GM21786 (cell line): ENCODE measurements at regions not wholly inside any gene's neighbourhood (a gene's known extent, or its start where the extent isn't known, plus 50 kb on each side); places are given as distances from the start of the nearest gene placed in this dataset.

Experiments
- ATAC-seq: cut with Tn5 transposase; IDR thresholded peaks from one replicate; pipeline ENCODE4 v1.9.1; 2021; ENCODE audit not compliant: unreplicated experiment

DNA sequence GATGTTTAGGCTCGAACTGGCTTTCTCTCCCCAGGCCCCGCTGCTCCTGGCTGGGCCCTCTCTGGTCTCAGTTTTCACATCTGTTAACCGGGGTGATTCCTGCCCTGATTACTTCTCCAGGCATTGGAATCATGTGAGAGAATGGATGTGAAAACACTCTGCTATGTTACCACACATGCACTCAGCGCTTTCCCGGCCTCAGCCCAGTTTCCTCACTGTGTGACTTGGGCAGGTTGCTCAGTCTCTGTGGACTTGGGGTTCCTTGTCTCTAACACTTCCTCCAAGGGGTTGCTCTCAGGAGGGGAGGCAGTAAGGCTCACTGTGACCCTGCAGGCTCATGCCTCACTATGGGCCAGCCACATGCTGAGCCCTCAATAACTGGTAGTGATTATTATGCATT, 230.4 kb upstream of the HS6ST1 start:
- ATAC-seq: no peak

DNA sequence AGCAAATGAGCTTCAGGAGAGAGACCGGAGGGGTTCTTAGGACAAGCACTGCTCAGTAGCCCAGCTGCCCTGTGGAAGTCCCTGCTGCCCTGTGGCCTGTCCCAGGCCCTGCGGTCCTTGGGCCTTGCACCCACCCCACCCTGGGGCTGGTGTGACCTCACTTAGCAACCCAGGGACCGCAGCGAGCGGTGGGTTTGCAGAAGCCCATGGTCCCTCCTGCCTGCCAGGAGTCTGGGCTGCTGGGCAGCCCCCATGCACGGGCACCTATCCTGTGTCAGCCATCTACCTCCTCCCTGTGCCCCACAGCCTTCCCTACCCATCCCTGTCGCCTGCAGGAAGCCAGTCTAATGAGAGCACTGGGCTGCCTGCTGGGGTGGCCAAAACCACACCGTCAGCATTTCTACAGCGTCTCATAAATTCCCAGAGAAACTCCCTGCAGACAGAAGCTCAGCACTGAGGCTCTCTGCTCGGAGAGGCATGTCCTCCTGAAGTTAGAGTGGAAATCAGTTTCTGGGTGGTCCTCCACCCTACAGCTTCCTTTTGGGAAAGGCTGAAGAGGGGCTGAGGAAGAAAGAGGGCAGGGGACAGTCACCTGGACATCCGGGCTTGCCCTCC, 231.1 kb upstream of the HS6ST1 start:
- no peak for ATAC-seq

DNA sequence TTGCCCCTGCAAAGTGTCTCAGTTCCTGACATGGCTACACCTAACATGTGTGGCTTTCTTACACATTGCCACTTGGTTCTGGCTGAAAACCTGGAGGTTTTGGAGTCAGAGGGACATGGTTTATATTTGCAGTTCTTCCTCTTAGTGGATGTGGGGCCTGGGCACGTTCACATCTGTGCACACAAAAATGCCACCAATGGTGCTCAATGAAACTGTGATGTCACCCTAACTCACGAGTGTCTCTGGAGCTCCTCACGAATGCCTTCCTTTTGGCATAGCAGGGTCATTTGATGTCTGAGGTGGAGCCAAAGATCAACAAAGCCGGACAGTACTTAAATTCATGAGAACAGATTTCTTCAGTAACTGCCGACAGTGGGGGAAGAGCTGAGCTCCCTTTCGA, 231.7 kb upstream of the HS6ST1 start:
- ATAC-seq: no peak

DNA sequence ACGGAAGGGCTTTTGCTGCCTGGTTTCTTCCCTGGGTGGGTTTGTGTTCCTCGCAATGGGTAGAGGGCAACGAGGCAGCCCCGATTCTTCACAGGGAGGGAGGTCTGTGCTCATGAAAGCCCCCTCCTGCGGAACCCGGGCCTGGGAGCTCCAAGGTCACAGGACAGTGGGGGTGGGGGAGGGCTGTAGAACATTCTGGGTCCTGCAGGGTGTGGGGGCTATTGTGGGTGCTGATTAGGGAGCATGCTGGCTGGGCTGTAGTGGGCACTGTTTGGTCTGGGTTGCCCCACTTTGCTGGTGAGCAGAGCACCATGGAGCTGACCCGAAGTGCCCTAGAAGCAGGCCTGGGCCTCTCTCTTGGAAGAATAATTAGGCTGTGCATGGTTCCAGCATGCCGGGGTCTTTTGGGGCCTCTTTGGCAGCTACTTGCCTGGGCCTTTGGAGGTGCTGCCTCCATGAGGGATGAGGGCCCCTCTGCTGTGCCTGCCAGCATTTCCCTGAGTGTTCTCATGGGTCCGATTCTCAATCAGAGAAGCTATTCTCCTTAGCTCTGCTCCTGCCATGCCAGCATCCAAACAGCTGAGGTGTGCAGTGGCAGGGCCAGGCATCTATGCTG, 232.2 kb upstream of the HS6ST1 start:
- ATAC-seq: no peak

DNA sequence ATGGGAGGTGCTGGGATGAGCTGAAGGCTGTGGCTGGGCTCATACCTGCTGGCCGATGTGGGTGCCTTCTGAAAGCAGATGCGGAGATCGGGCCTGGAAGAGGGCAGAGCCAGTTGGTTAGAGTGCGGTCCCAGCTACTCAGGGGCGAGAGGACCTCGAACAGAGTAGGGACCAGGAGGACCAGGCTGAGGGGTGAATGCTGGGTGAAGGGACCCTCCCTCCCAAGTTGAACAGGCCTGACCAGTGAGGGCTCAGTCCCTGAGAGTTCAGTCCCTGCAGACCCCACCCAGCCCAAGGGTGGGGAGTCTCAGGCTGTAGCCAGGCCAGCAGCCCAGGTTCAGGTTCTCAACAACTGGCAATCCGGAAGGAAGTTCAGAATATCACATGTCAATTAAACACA, 232.8 kb upstream of the HS6ST1 start:
- no peak for ATAC-seq

DNA sequence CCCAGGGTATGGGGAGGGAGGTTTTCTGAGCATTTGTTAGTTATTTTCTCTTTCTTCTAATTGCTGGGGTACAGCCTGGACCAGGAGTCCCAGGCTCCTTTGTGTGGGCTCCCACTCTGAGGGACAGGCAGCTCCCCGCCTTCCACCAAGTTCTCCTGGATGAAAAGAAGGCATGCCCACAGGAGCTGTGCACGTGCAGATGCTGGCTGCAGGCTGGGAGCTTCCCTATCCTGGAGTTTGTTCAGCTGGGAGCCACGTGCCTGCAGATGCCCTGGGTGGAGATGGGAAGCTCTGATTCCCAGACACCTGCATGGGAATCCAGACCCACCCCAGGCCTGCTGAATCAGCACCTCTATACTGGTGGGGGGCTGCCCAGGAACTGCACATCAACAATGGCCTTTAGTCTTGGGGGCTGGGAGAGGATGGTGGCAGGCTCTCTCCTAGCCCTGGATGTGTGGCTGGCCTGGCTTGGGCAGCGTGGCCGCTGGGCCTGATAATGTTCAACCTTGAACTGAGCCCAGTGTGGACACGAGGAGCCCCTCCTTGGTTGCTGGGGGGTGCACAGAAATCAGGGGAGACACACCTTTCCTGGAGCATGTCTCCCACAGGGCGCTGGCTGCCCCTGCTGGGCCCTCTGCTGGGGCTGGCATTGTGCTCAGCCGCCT, 233.6 kb upstream of the HS6ST1 start:
- no peak for ATAC-seq

DNA sequence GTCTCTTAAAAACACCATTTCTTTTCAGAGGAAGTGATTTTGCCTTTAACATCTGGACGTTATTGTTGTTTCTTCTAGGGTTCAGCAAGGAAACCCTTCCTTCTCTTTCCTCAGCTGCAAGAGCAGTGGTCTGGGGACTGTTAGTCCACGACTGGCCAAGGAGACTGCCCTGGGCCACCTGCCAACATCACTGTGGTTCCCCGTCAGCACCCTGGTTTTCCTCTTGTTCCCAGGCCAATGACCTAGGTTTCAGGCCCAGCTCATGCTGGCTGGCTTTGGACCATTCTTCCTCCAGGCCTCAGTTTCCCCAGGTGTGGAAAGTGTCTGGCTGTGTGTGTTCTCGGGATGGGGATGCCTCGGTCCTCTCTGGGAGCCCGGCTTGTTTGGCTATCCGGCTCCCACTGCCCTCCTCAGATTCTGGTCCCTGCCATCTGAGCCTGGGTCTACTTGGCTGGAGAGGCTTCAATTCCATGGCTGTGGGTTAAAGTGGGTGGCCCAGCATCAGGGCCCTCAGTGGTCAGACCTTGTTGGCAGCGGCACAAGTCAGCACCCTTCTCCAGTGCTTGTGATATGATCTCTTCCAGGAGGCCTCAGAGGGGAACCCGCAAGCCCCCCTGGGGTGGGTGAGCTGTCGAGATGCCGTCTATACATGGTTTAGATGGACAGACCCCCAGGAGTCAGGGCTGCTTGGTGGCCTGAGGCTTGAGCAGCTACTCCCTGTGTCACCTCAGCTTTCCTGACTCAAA, 234.3 kb upstream of the HS6ST1 start:
- no peak for ATAC-seq

DNA sequence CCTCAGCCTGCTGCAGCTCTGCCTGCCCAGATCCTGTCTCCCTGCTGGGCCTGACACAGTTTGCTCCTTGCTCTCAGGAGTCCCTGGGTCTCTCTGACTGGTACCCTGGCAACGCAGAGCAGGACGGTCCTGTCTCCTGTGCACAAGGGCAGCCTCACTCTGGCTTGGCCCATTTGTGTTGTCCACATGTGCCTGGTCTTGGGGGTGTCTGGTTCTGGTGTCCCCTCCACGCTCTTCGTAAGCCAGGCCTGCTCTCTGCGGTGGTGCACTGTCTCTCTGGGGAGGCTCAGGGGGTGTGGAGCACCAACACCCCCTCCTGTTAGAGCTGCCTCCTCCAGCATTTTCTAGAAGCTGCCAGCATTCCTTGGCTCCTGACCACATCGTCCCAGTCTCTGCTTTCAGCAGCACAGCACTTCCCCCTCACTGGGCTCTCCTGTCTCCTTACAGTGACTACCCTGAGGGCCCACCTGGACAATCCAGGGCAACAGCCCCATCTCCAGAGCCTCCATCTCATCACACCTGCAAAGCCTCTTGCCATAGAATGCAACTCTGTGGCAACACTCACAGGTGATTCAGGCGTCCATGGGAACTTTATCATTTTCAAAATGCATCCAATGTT, 235.6 kb upstream of the HS6ST1 start:
- no peak for ATAC-seq

DNA sequence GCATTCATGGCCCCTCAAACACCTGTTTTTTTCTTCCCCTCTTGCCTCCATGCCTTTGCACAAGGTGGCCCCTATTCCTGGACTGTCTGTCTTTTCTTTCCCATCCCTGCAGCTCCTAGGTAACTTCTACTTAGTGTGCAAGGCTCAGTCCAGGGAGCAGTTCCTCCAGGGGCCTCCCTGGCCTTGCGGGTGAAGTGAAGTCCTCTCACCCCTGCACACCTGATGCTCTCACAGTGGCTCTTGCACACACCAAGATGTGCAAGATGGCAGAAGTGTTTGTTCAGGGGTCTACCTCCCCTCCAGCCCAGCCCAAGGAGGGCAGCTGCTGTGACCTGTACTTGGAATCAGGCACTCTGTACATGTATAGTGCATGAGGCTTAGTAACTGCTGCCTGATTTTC, 236.8 kb upstream of the HS6ST1 start:
- ATAC-seq: no peak

DNA sequence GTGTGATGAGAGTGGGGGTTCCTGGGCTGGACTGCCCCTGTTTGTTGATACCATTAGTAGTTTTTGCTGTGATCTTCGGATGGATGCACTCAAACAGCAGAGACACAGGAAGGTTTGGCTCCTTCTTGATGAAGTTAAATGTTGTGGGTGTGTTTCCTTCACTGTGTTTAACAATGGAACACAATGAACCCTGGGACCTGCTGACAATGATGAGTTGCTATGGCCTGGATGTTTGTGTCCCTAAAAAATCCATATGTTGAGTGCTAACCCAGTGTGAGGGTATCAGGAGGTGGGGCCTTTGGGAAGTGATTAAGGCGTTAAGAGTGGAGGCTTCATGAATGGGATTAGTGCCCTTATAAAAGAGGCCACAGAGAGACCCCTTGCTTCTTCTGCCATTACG, 237.4 kb upstream of the HS6ST1 start:
- no peak for ATAC-seq

DNA sequence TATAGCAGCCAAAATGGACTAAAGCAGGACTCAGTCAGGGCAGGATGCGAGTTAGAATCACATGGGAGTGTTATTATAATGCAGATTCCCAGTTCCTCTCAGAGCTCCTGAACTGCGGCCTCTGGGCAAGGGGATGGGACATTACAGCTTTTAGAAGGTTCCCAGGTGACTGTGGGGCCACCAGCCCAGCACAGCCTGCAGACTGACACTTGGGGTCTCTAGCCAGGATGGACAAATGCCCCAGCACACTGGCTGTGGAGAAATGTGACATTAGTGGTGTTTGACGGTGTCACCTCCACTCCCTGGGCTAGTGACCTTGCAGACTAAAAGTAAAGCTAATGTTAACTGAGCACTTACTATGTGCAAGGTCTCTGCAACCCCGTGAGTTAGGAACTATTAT, 238.0 kb upstream of the HS6ST1 start:
- ATAC-seq: no peak

DNA sequence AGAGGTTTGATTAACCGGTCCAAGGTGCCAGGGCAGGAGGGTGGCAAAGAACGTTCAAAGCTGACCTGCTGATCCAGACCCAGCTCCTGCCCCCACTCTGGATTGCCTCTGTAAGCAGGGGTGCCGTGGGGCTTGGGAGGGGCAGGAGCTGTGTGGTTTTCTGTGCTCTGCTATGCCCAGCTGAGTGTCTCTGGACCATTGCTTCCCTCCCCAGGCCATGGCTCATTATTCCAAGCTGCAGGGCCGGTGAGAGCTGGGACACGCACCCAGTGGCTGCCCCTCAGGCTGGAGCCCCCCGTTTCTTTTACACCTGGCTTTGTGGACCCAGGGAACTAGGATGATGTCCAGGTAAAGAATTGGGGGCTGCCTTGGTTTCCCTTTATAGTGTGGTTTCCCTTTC, 238.4 kb upstream of the HS6ST1 start:
- ATAC-seq: no peak

DNA sequence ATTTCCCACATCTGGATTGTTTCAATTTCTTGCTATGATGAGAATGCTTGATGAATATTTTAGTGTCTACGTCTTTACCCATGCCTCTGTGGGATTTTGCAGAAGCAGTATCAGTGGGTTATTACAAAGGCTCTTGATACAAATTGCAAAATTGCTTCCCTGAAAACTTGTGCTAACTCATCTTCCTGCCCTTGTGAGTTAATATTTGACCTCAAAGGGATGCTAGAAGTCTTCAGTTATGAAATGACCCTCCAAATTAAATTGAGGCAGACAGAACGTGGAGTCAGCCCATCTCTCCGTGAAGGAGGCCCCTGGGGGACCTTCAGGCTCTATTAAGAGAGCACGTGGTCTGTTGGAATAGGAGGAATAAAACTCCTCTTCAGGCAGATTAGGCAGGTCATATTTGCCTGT, 239.2 kb upstream of the HS6ST1 start:
- ATAC-seq: no peak

DNA sequence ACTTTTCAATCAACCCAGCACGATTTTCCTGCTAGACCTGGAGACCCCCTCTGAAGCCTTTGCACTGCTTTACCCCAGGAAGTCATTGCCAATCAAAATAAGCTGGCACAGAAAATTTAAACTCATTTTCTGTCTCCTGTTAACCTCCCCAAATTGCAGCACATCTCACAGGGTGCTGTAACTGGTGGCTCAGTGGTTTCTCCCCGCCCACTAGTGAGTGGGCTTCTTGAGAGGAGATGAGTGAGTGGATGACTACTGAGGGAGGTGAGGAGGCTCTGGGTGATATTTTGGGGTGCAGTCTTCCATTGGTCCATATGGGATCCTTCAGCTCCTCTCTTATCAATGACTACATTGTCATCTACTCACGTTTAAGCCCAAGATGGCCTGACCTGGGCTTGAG, 239.8 kb upstream of the HS6ST1 start:
- ATAC-seq: no peak

DNA sequence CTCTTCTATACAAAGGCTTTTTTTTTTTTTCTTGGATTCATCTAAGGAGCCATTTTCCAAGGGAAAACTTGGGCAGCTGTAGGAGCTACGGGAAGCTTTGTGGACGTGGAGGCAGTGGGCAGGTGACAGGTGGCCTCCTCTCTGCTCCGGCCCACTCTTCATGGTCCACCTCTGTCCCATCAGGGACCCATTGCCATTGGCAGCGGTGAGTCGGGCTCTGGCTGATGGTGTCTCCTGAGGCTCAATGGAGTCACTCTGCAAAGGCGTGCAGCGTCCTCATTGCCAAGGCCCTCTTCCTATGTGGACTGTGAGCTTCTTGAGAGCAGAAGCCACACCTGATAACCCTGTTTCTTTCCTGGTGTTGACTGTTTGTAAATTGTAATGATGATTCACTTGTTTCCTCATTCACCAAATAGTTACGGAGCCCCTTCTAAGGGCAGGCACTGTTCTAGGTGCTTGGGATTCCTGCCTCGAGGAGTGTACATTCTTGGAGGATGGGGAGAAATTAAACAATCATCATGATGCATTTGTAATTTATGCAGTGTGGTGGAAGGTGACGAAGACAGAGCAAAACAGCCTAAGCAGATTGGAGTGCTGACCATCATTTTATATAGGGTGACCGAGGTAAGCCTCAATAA, 240.3 kb upstream of the HS6ST1 start:
- no peak for ATAC-seq

DNA sequence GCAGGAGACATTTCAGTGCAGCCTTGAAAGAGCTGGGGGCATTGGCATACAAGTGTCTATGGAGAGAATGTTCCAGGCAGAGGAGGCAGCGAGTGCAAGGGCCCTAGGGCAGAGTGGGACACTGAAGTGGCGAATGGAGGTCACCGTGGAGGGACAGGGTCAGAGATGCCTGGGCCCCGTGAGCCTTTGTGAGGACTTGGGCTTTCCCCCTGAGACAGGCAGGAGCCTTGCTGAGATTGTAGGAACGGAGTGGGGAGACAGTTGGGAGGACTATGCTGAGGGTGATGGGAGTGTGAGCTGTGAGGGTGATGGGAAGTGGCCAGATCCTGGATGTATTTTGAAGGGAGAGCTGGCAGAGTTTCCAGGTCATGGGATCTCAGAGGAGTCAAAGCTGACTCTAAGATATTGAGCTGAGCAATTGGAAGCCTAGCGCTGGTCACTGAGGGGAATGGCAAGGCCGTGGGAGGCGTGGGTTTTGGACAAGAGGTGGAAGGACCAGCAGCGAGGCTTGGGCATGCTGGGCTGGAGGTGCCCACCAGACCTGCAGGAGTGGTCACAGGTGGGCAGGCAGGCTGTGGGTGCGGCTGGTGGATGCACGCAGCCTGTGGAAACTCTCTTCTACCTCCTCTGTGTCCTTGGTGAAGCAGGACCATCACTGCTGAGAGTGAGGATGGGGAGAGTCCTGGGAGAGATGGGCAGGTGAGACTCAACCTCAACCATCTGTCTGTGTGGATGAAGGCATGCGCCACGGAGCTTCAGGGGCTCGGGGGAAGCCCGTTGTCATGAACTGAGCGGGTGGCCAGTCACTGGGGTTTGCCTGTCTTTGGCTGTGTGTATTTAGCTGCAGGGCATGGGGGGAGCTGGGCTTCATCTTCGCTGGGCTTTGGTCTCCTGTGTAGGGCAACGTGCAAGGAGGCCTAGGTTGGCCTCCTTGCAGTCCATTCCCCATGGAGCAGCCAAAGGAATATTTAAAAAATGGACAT, 241.2 kb upstream of the HS6ST1 start:
- ATAC-seq: no peak

DNA sequence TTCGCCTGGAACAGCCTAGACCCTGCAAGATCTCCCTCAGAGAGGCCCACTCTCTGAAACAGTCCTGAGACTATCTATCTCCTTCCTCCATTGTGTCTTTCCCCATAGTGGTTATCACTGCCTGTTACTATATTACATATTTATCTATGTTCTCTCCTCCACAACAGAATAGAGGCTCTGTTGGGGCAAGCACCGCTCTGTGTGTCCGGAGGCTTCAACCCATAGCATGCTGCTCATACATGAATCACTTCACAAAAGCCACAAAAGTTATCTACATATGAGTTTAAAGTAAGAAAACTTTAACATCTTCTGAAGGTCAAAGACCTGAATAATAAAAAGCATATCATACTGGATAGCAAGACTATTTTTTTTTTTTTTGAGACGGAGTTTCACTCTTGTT, 242.1 kb upstream of the HS6ST1 start:
- ATAC-seq: no peak

DNA sequence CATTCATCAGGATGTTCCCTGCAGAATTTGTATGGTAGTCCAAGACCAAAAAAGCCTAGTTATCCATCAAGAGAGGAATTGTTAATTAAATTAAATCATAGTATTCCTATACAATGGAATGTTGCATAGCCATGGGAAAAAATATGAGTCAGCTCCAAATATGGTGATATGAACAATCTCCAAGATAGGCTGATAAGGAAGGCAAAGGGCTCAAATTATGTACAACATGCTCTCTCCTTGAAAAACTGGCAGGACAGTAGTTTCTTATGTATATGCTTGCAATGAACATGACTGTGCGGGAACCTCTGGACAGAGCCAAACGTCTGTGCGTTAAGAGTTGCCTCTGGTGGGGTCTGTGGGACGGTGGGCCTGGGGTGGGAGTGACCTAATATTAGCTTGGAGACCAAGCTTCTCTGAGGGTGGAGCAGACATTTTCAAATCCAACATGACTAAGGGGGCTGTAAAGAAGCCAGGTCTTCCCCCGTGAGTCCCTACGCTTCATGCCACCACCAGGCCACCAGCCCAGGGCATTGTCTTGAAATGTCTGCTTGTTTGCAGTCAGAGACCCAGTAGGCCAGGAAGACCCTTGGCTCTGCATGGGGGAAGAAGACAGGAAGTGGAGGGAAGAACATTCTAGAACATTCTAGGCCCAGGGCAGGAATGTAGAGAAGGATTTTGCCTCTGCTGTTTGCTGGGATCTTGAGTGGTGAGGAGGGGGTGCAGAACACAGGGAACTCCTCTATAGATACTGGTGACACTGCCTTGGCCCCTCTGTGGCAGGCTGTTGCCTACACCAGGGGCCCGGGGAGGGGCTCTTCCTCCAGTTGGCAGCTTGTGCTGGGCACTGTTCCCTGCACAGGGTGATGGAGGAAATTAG, 244.0 kb upstream of the HS6ST1 start:
- no peak for ATAC-seq

DNA sequence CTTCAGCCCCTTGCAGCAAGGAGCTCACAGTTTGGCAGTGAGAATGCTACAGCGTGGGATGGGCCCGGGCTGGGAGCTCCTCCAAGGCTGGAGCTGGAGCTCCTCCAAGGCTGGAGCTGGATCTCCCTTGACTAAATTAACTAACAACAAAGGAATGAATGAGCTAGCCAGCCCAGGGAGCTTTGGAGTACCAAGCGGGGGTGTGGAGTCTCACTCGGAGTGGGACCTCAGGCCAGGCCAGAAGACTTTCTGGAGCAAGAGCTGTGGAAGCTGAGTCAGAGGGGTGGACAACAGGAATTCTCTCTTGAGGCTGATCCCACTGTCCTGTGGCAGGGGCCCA, 244.7 kb upstream of the HS6ST1 start:
- no peak for ATAC-seq
